Loucy (cell line): ENCODE measurements at regions not wholly inside any gene's neighbourhood (a gene's known extent, or its start where the extent isn't known, plus 50 kb on each side); places are given as distances from the start of the nearest gene placed in this dataset.

Experiments
- CTCF ChIP-seq: fragments of 200-600 bp; sonication (generic); conservative IDR thresholded peaks from 2 replicates; pipeline ENCODE4 v1.5.1; 2014; ENCODE audit warnings: mild to moderate bottlenecking, antibody characterized with exemption, low read length
- EZH2phosphoT487 ChIP-seq: fragments of 200-600 bp; IDR thresholded peaks from 2 replicates; pipeline ENCODE4 v1.6.1; 2018; ENCODE audit warnings: antibody characterized with exemption, mild to moderate bottlenecking, moderate library complexity, borderline replicate concordance

- TF ChIP-seq CTCF (no peak), EZH2phosphoT487 (no peak)
Measured at GRCh38 chr4:58761563-58761962, 1651.4 kb upstream of the IGFBP7 start.
